ENCODE measurements at regions not wholly inside any gene's neighbourhood (a gene's known extent, or its start where the extent isn't known, plus 50 kb on each side); places are given as distances from the start of the nearest gene placed in this dataset.

GRCh38 chr6:43944908-43945767 lies 175.1 kb downstream of the VEGFA start:
- DNase-seq, result no peak

GRCh38 chr6:43943781-43944250 lies 173.8 kb downstream of the VEGFA start:
- no peak for DNase-seq

- no peak for DNase-seq
Measured at GRCh38 chr6:43943099-43943766, 173.2 kb downstream of the VEGFA start.

- no peak for DNase-seq
Measured at GRCh38 chr6:43942616-43943015, 172.6 kb downstream of the VEGFA start.

GRCh38 chr6:43942011-43942442 lies 172.0 kb downstream of the VEGFA start:
- no peak for DNase-seq

GRCh38 chr6:43941174-43941573 lies 171.2 kb downstream of the VEGFA start:
- DNase-seq, result no peak

GRCh38 chr6:43940393-43941087 lies 170.5 kb downstream of the VEGFA start:
- no peak for DNase-seq

- DNase-seq, result no peak
Measured at GRCh38 chr6:43940071-43940392, 170.0 kb downstream of the VEGFA start.

GRCh38 chr6:43939281-43940070 lies 169.5 kb downstream of the VEGFA start:
- DNase-seq, result no peak

GRCh38 chr6:43938178-43939105 lies 168.4 kb downstream of the VEGFA start:
- DNase-seq, result no peak

GRCh38 chr6:43937236-43938177 lies 167.5 kb downstream of the VEGFA start:
- DNase-seq, result no peak

GRCh38 chr6:43936476-43936875 lies 166.5 kb downstream of the VEGFA start:
- DNase-seq, result no peak

GRCh38 chr6:43935921-43936439 lies 166.0 kb downstream of the VEGFA start:
- no peak for DNase-seq

- no peak for DNase-seq
Measured at GRCh38 chr6:43934803-43935602, 165.0 kb downstream of the VEGFA start.

- no peak for DNase-seq
Measured at GRCh38 chr6:43934183-43934802, 164.3 kb downstream of the VEGFA start.

- DNase-seq, result no peak
Measured at GRCh38 chr6:43933148-43933885, 163.3 kb downstream of the VEGFA start.

- no peak for DNase-seq
Measured at GRCh38 chr6:43932259-43933147, 162.5 kb downstream of the VEGFA start.

All from 8988T (cell line).